Upper lobe of left lung (tissue), 4 donors: ENCODE measurements at regions not wholly inside any gene's neighbourhood (a gene's known extent, or its start where the extent isn't known, plus 50 kb on each side); places are given as distances from the start of the nearest gene placed in this dataset.

ENCODE experiments used
- CTCF ChIP-seq, 6 experiments: fragments of 450-650 bp in 4 of 6; fragments of 200-600 bp in 2 of 6; sonication (generic) in 2 of 6; IDR thresholded peaks; one replicate each; pipeline ENCODE4 v1.5.1; 2016 to 2019; ENCODE audit warnings: antibody characterized with exemption in 6 of 6
- EP300 ChIP-seq, 4 donors: sonication (generic); formaldehyde crosslinking; IDR thresholded peaks; one replicate each; pipeline ENCODE4 v1.5.1; 2017; ENCODE audit warnings: antibody characterized with exemption in 4 of 4, control low read depth in 2 of 4
- POLR2AphosphoS5 ChIP-seq, 2 donors: sonication (generic); formaldehyde crosslinking; IDR thresholded peaks; one replicate each; pipeline ENCODE4 v1.5.1; 2017; ENCODE audit warnings: antibody characterized with exemption in 2 of 2

- no peak for TF ChIP-seq CTCF (IDR thresholded peaks at IDR 0.05)
- no peak for TF ChIP-seq POLR2AphosphoS5 (IDR thresholded peaks at IDR 0.05)
- no peak for TF ChIP-seq EP300 (IDR thresholded peaks at IDR 0.05)
Observed at GRCh38 chr12:107331912-107332311, 238.6 kb upstream of the CRY1 start.
